ENCODE measurements at regions not wholly inside any gene's neighbourhood (a gene's known extent, or its start where the extent isn't known, plus 50 kb on each side); places are given as distances from the start of the nearest gene placed in this dataset.

- no peak overlapping the region for H3K4me3 ChIP-seq
- no peak for ATAC-seq
- no peak for TF ChIP-seq CTCF (IDR thresholded peaks at IDR 0.05)
- no peak overlapping the region for H3K27ac ChIP-seq
- H3K9me3 ChIP-seq: peaks cover 0 to 3% (median 0%) of the 10 kb centered on the region in 11 donors
- H3K4me1 ChIP-seq: no peaks in the 10 kb centered on the region
- WGBS, 2 donors: 88 to 93% methylated on average over 3 of the region's 3 CpGs
- DNase-seq: no peak
- intact Hi-C loops (cut with DNase I): no loop called here
- H3K36me3 ChIP-seq: no peaks in the 10 kb centered on the region
- H3K27me3 ChIP-seq: no peaks in the 10 kb centered on the region
Observed at GRCh38 chr17:70934231-70934630, 764.9 kb downstream of the KCNJ2 start.

GRCh38 chr17:70934835-70935234 lies 765.5 kb downstream of the KCNJ2 start:
- no peaks in the 10 kb centered on the region for H3K36me3 ChIP-seq

GRCh38 chr17:70936724-70937123 lies 767.4 kb downstream of the KCNJ2 start:
- DNase-seq (no peak), ATAC-seq (no peak)
- no peak overlapping the region for H3K4me3 ChIP-seq
- no peaks in the 10 kb centered on the region for H3K27me3 ChIP-seq
- no peak overlapping the region for H3K27ac ChIP-seq
- no peaks in the 10 kb centered on the region for H3K36me3 ChIP-seq
- no peak for TF ChIP-seq CTCF (IDR thresholded peaks at IDR 0.05)
- H3K4me1 ChIP-seq: no peaks in the 10 kb centered on the region
- H3K9me3 ChIP-seq: peaks cover 0 to 3% (median 0%) of the 10 kb centered on the region in 11 donors
- 93 to 94% methylated on average over 1 of the region's 1 CpG for WGBS, 2 donors
- intact Hi-C loops (cut with DNase I): no loop called here

More at GRCh38 chr17:70934835-70935234, 765.5 kb downstream of the KCNJ2 start:
- Histone ChIP-seq H3K9me3 (peaks cover 0 to 3% (median 0%) of the 10 kb centered on the region in 11 donors), H3K4me3 (no peak overlapping the region), H3K4me1 (no peaks in the 10 kb centered on the region), H3K27ac (no peak overlapping the region), H3K27me3 (no peaks in the 10 kb centered on the region)
- TF ChIP-seq CTCF (IDR thresholded peaks at IDR 0.05): no peak
- no peak for ATAC-seq
- intact Hi-C loops (cut with DNase I): no loop called here
- DNase-seq: no peak

- no peak overlapping the region for H3K4me3 ChIP-seq
- H3K9me3 ChIP-seq: peaks cover 0 to 3% (median 0%) of the 10 kb centered on the region in 11 donors
- no peak for TF ChIP-seq CTCF (IDR thresholded peaks at IDR 0.05)
- ATAC-seq: no peak
- no peaks in the 10 kb centered on the region for H3K36me3 ChIP-seq
- no peak for DNase-seq
- 72 to 75% methylated on average over 7 of the region's 7 CpGs for WGBS, 2 donors
- no peaks in the 10 kb centered on the region for H3K27me3 ChIP-seq
- H3K4me1 ChIP-seq: no peaks in the 10 kb centered on the region
- intact Hi-C loops (cut with DNase I): no loop called here
- H3K27ac ChIP-seq: no peak overlapping the region
Observed at GRCh38 chr17:70938336-70938735, 769.0 kb downstream of the KCNJ2 start.
